ENCODE measurements at regions not wholly inside any gene's neighbourhood (a gene's known extent, or its start where the extent isn't known, plus 50 kb on each side); places are given as distances from the start of the nearest gene placed in this dataset.
"Not testable (repeated sequence)": the region's sequence is repeated elsewhere in the genome, so short reads cannot be mapped to it uniquely, and the experiment has no call there.

DNA sequence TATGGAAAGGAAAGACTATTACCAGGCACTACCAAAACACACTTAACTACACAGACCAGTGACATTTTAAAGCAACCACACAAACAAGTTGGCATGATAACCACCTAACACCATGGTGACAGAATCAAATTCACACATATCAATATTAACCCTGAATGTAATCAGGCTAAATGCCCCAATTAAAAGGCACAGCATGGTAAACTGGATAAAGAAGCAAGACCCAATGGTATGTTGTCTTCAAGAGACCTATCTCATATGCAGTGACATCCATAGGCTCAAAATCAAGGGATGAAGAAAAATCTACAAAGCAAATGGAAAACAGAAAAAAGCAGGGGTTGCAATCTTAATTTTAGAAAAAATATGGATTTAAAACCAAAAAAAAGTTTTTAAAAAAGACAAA lies 86.0 kb downstream of the SAMD9 start:
- Histone ChIP-seq H3K27ac (ENCODE audit: low read depth, low read length) (no peak overlapping the region), H3K9ac (ENCODE audit: low read depth, low read length) (no peak overlapping the region), H3K27me3 (ENCODE audit: control insufficient read depth, insufficient read depth, low read length) (no peaks in the 10 kb centered on the region), H3K36me3 (ENCODE audit: control insufficient read depth, insufficient read depth, low read length) (no peaks in the 10 kb centered on the region), H3K4me1 (ENCODE audit: control insufficient read depth, insufficient read depth, low read length) (no peaks in the 10 kb centered on the region), H3K4me3 (ENCODE audit: low read depth, low read length) (no peak overlapping the region), H3K9me3 (ENCODE audit: control insufficient read depth, insufficient read depth, low read length) (no peaks in the 10 kb centered on the region)

GRCh38 chr7:93030605-93031225 lies 87.1 kb downstream of the SAMD9 start:
- Histone ChIP-seq H3K4me1 (ENCODE audit: control insufficient read depth, insufficient read depth, low read length) (no peaks in the 10 kb centered on the region), H3K4me3 (ENCODE audit: low read depth, low read length) (no peak overlapping the region), H3K27ac (ENCODE audit: low read depth, low read length) (no peak overlapping the region), H3K36me3 (ENCODE audit: control insufficient read depth, insufficient read depth, low read length) (no peaks in the 10 kb centered on the region), H3K27me3 (ENCODE audit: control insufficient read depth, insufficient read depth, low read length) (no peaks in the 10 kb centered on the region), H3K9ac (ENCODE audit: low read depth, low read length) (no peak overlapping the region), H3K9me3 (ENCODE audit: control insufficient read depth, insufficient read depth, low read length) (no peaks in the 10 kb centered on the region)

GRCh38 chr7:93029056-93029455 lies 88.7 kb downstream of the SAMD9 start:
- Histone ChIP-seq H3K36me3 (ENCODE audit: control insufficient read depth, insufficient read depth, low read length) (no peaks in the 10 kb centered on the region), H3K4me1 (ENCODE audit: control insufficient read depth, insufficient read depth, low read length) (no peaks in the 10 kb centered on the region), H3K27me3 (ENCODE audit: control insufficient read depth, insufficient read depth, low read length) (no peaks in the 10 kb centered on the region), H3K9ac (ENCODE audit: low read depth, low read length) (no peak overlapping the region), H3K4me3 (ENCODE audit: low read depth, low read length) (no peak overlapping the region), H3K27ac (ENCODE audit: low read depth, low read length) (no peak overlapping the region), H3K9me3 (ENCODE audit: control insufficient read depth, insufficient read depth, low read length) (no peaks in the 10 kb centered on the region)

GRCh38 chr7:93028610-93029009 lies 89.2 kb downstream of the SAMD9 start:
- Histone ChIP-seq H3K36me3 (ENCODE audit: control insufficient read depth, insufficient read depth, low read length) (no peaks in the 10 kb centered on the region), H3K27me3 (ENCODE audit: control insufficient read depth, insufficient read depth, low read length) (no peaks in the 10 kb centered on the region), H3K4me1 (ENCODE audit: control insufficient read depth, insufficient read depth, low read length) (no peaks in the 10 kb centered on the region), H3K9me3 (ENCODE audit: control insufficient read depth, insufficient read depth, low read length) (no peaks in the 10 kb centered on the region), H3K9ac (ENCODE audit: low read depth, low read length) (no peak overlapping the region), H3K4me3 (ENCODE audit: low read depth, low read length) (no peak overlapping the region), H3K27ac (ENCODE audit: low read depth, low read length) (no peak overlapping the region)

- Histone ChIP-seq H3K9me3 (ENCODE audit: control insufficient read depth, insufficient read depth, low read length) (no peaks in the 10 kb centered on the region), H3K27ac (ENCODE audit: low read depth, low read length) (no peak overlapping the region), H3K36me3 (ENCODE audit: control insufficient read depth, insufficient read depth, low read length) (no peaks in the 10 kb centered on the region), H3K27me3 (ENCODE audit: control insufficient read depth, insufficient read depth, low read length) (no peaks in the 10 kb centered on the region), H3K4me3 (ENCODE audit: low read depth, low read length) (no peak overlapping the region), H3K4me1 (ENCODE audit: control insufficient read depth, insufficient read depth, low read length) (no peaks in the 10 kb centered on the region), H3K9ac (ENCODE audit: low read depth, low read length) (no peak overlapping the region)
Observed at GRCh38 chr7:93027044-93027443, 90.7 kb downstream of the SAMD9 start.

DNA sequence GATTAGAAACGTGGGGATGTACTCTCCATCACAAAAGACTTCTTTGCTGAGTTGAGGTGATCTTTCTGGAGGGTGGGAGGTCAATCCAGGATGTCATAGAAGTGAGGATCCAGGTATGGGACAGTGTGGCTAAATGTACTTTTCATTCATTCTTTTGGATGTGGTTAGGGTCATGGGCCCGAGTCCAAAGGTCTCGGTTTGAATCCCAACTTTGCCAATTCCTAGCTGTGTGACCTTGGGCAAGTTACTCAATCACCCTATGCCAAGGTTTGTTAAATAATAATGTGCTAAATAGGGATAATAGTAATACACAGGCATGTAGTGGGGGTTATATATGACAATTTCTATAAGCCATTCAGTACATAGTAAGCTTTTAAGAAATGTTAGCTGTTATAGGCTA lies 91.4 kb downstream of the SAMD9 start:
- Histone ChIP-seq H3K27ac (ENCODE audit: low read depth, low read length) (no peak overlapping the region), H3K36me3 (ENCODE audit: control insufficient read depth, insufficient read depth, low read length) (no peaks in the 10 kb centered on the region), H3K4me1 (ENCODE audit: control insufficient read depth, insufficient read depth, low read length) (no peaks in the 10 kb centered on the region), H3K9me3 (ENCODE audit: control insufficient read depth, insufficient read depth, low read length) (no peaks in the 10 kb centered on the region), H3K4me3 (ENCODE audit: low read depth, low read length) (no peak overlapping the region), H3K27me3 (ENCODE audit: control insufficient read depth, insufficient read depth, low read length) (no peaks in the 10 kb centered on the region), H3K9ac (ENCODE audit: low read depth, low read length) (no peak overlapping the region)

DNA sequence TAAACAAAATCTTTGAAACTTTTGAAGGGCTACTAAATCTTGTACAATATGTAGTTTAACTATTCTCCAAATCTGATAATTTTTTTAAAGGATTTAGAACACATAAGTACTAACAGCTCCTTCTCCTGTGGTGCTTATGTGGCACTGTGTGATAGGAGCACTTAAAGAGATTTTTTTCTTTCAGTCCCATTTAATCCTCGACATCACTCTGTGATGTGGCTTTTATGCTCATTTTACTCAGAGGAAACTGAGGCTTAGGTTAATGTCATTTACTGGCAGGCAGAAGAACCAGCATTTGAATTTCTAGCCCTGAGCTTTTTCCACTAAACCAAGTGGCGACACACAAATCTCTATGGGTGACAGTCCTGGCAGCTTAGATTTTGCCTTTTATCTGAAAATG lies 92.4 kb downstream of the SAMD9 start:
- Histone ChIP-seq H3K4me3 (ENCODE audit: low read depth, low read length) (no peak overlapping the region), H3K27me3 (ENCODE audit: control insufficient read depth, insufficient read depth, low read length) (no peaks in the 10 kb centered on the region), H3K36me3 (ENCODE audit: control insufficient read depth, insufficient read depth, low read length) (no peaks in the 10 kb centered on the region), H3K27ac (ENCODE audit: low read depth, low read length) (no peak overlapping the region), H3K9ac (ENCODE audit: low read depth, low read length) (no peak overlapping the region), H3K9me3 (ENCODE audit: control insufficient read depth, insufficient read depth, low read length) (no peaks in the 10 kb centered on the region), H3K4me1 (ENCODE audit: control insufficient read depth, insufficient read depth, low read length) (no peaks in the 10 kb centered on the region)

- H3K9ac ChIP-seq (ENCODE audit: low read depth, low read length); H3K9me3 ChIP-seq (ENCODE audit: control insufficient read depth, insufficient read depth, low read length); H3K27me3 ChIP-seq (ENCODE audit: control insufficient read depth, insufficient read depth, low read length); H3K36me3 ChIP-seq (ENCODE audit: control insufficient read depth, insufficient read depth, low read length); H3K4me3 ChIP-seq (ENCODE audit: low read depth, low read length); H3K4me1 ChIP-seq (ENCODE audit: control insufficient read depth, insufficient read depth, low read length); H3K27ac ChIP-seq (ENCODE audit: low read depth, low read length): not testable (repeated sequence)
Observed at GRCh38 chr7:93022931-93023478, 94.8 kb downstream of the SAMD9 start.

DNA sequence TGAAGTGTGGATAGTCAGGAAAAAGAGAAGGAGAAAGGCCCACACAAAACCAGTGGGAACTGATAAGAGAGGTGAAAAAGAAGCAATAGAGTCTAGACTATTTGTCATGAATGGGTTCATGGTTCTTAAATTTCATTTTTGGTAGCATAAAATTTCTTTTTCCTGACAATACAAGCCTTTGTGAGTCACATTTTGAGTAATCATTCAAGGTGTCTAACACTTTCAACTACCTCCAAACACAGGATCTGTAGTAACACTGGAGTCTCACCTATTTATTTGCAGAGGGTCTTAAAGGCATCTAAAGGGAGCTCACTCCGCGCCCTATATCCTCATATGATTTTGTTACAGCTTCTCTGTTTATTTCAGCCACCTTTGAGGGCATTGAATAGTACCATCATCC lies 96.0 kb downstream of the SAMD9 start:
- no peak overlapping the region for H3K27ac ChIP-seq (ENCODE audit: low read depth, low read length)
- H3K27me3 ChIP-seq (ENCODE audit: control insufficient read depth, insufficient read depth, low read length) = no peaks in the 10 kb centered on the region
- no peak overlapping the region for H3K4me3 ChIP-seq (ENCODE audit: low read depth, low read length)
- no peaks in the 10 kb centered on the region for H3K36me3 ChIP-seq (ENCODE audit: control insufficient read depth, insufficient read depth, low read length)
- H3K9ac ChIP-seq (ENCODE audit: low read depth, low read length) = no peak overlapping the region
- H3K4me1 ChIP-seq (ENCODE audit: control insufficient read depth, insufficient read depth, low read length) = no peaks in the 10 kb centered on the region
- H3K9me3 ChIP-seq (ENCODE audit: control insufficient read depth, insufficient read depth, low read length) = no peaks in the 10 kb centered on the region

- Histone ChIP-seq H3K9ac (ENCODE audit: low read depth, low read length) (no peak overlapping the region), H3K36me3 (ENCODE audit: control insufficient read depth, insufficient read depth, low read length) (no peaks in the 10 kb centered on the region), H3K27ac (ENCODE audit: low read depth, low read length) (no peak overlapping the region), H3K4me3 (ENCODE audit: low read depth, low read length) (no peak overlapping the region), H3K27me3 (ENCODE audit: control insufficient read depth, insufficient read depth, low read length) (no peaks in the 10 kb centered on the region), H3K9me3 (ENCODE audit: control insufficient read depth, insufficient read depth, low read length) (no peaks in the 10 kb centered on the region), H3K4me1 (ENCODE audit: control insufficient read depth, insufficient read depth, low read length) (peaks cover 13% of the 10 kb centered on the region; the same call in 1 of the 2 replicates)
Observed at GRCh38 chr7:93018716-93019115, 99.1 kb downstream of the SAMD9 start.

DNA sequence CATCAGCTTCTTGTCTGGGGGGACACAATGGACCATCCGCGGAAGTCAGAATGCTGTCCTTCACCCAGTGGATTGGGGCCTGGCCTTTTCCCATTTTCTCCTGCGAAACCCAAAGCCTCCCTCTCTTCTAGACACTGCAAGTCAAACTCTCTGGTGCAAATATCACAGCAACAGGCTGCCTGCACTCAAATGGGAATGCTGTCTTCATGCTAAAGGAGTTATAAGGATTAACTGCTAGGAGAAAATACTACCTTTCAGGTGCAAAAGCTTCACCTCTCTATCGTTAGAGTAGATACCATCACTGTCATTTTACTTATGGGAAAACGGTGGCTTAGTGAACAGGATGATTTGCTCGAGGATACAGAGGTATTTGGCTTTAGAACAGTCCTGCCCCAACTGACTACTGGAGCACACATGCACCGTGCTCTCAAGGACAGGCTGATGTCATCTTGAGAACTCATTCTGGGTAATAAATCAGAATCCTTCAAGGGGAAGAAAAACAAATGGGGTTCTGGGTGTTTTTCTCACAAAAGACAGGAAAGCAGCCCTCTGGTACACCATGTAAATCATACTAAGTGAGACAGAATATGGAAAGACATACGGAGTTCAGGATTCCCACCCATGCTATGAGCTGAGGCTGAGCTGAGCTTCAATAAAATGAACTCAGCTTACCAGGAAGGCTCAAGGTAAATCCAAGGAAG lies 100.9 kb downstream of the SAMD9 start:
- H3K36me3 ChIP-seq (ENCODE audit: control insufficient read depth, insufficient read depth, low read length) = no peaks in the 10 kb centered on the region
- H3K4me1 ChIP-seq (ENCODE audit: control insufficient read depth, insufficient read depth, low read length) = peaks cover 13% of the 10 kb centered on the region; the same call in 1 of the 2 replicates
- no peaks in the 10 kb centered on the region for H3K27me3 ChIP-seq (ENCODE audit: control insufficient read depth, insufficient read depth, low read length)
- H3K27ac ChIP-seq (ENCODE audit: low read depth, low read length) = no peak overlapping the region
- no peaks in the 10 kb centered on the region for H3K9me3 ChIP-seq (ENCODE audit: control insufficient read depth, insufficient read depth, low read length)
- H3K4me3 ChIP-seq (ENCODE audit: low read depth, low read length) = no peak overlapping the region
- H3K9ac ChIP-seq (ENCODE audit: low read depth, low read length) = no peak overlapping the region

All from HUES48 (cell line).